ENCODE measurements at regions not wholly inside any gene's neighbourhood (a gene's known extent, or its start where the extent isn't known, plus 50 kb on each side); places are given as distances from the start of the nearest gene placed in this dataset.

GRCh38 chr4:104727643-104728042 is 232.9 kb upstream of the CXXC4 start (continued):
- TF ChIP-seq ZSCAN18 (tag by site-specific recombination; IDR thresholded peaks at IDR 0.05) = no peak

- POLR2A ChIA-PET = no interaction called here
- H3K27ac ChIP-seq (ENCODE audit: extremely low read depth, low read depth, low read length) = no peak overlapping the region
- H3K4me3 ChIP-seq (ENCODE audit: low read depth, low read length) = no peak overlapping the region
- no peaks in the 10 kb centered on the region for H3K4me1 ChIP-seq (ENCODE audit: control insufficient read depth, insufficient read depth, low read length)
- CTCF ChIA-PET = interaction anchor here (1.1 kb wide), 1 partner anchor 12 kb away, joined by 3 read pairs; no protein-coding TSS in a partner anchor
- TF ChIP-seq KLF9 (tag by site-specific recombination; IDR thresholded peaks at IDR 0.05; ENCODE audit: low read depth) (no peak), RBAK (tag by site-specific recombination; IDR thresholded peaks at IDR 0.05) (no peak), ZNF211 (tag by site-specific recombination; IDR thresholded peaks at IDR 0.05; ENCODE audit: low read depth) (no peak), HOXA7 (CRISPR knock-in tag; IDR thresholded peaks at IDR 0.05; ENCODE audit: borderline replicate concordance) (no peak), KLF16 (tag by site-specific recombination; IDR thresholded peaks at IDR 0.05) (no peak), ZNF133 (tag by site-specific recombination; IDR thresholded peaks at IDR 0.05) (no peak)
- H3K36me3 ChIP-seq (ENCODE audit: control insufficient read depth in 2 of 2, insufficient read depth in 1 of 2, low read length in 2 of 2) = no peaks in the 10 kb centered on the region
- no peaks in the 10 kb centered on the region for H3K9me3 ChIP-seq (ENCODE audit: control insufficient read depth, insufficient read depth, low read depth, low read length)
Observed at GRCh38 chr4:104728380-104729122, 233.9 kb upstream of the CXXC4 start.

- TF ChIP-seq ZNF473 (tag by site-specific recombination; IDR thresholded peaks at IDR 0.05) = no peak
- TF ChIP-seq ZNF416 (tag by site-specific recombination; IDR thresholded peaks at IDR 0.05) = no peak
- no peak for TF ChIP-seq RBAK (tag by site-specific recombination; IDR thresholded peaks at IDR 0.05)
- TF ChIP-seq ZNF335 (tag by site-specific recombination; conservative IDR thresholded peaks at IDR 0.05) = no peak
- no peak for TF ChIP-seq ZNF513 (tag by site-specific recombination; IDR thresholded peaks at IDR 0.05)
- no peak for TF ChIP-seq SALL2 (tag by site-specific recombination; IDR thresholded peaks at IDR 0.05; ENCODE audit: borderline replicate concordance)
- no peak for TF ChIP-seq KLF10 (tag by site-specific recombination; IDR thresholded peaks at IDR 0.05)
- TF ChIP-seq TRIM28 (IDR thresholded peaks at IDR 0.05; ENCODE audit: borderline replicate concordance, low read length) = no peak
- TF ChIP-seq YY2 (tag by site-specific recombination; IDR thresholded peaks at IDR 0.05) = no peak
- no peak for TF ChIP-seq ZNF23 (tag by site-specific recombination; IDR thresholded peaks at IDR 0.05; ENCODE audit: borderline replicate concordance)
- TF ChIP-seq ZNF677 (tag by site-specific recombination; IDR thresholded peaks at IDR 0.05) = no peak
- TF ChIP-seq SP2 (tag by site-specific recombination; IDR thresholded peaks at IDR 0.05) = no peak
- TF ChIP-seq ZNF155 (tag by site-specific recombination; IDR thresholded peaks at IDR 0.05) = no peak
- no peak for TF ChIP-seq KLF9 (tag by site-specific recombination; IDR thresholded peaks at IDR 0.05; ENCODE audit: low read depth)
- no peak for TF ChIP-seq GLI4 (tag by site-specific recombination; IDR thresholded peaks at IDR 0.05)
- TF ChIP-seq ZNF302 (tag by site-specific recombination; IDR thresholded peaks at IDR 0.05; ENCODE audit: low read depth) = no peak
- CTCF ChIA-PET = no interaction called here
- Histone ChIP-seq H3K4me3 (ENCODE audit: low read depth, low read length) (no peak overlapping the region), H3K27ac (ENCODE audit: extremely low read depth, low read depth, low read length) (no peak overlapping the region), H3K36me3 (ENCODE audit: control insufficient read depth in 2 of 2, insufficient read depth in 1 of 2, low read length in 2 of 2) (no peaks in the 10 kb centered on the region), H3K4me1 (ENCODE audit: control insufficient read depth, insufficient read depth, low read length) (no peaks in the 10 kb centered on the region), H3K9me3 (ENCODE audit: control insufficient read depth, insufficient read depth, low read depth, low read length) (no peaks in the 10 kb centered on the region)
- POLR2A ChIA-PET = no interaction called here
Observed at GRCh38 chr4:104732766-104733165, 238.1 kb upstream of the CXXC4 start.

Data from HEK293 (cell line).